HepG2 (cell line): ENCODE measurements at regions not wholly inside any gene's neighbourhood (a gene's known extent, or its start where the extent isn't known, plus 50 kb on each side); places are given as distances from the start of the nearest gene placed in this dataset.

Experiments
- DBP ChIP-seq: sonication (generic); formaldehyde crosslinking; IDR thresholded peaks from 2 replicates; pipeline ENCODE4 v1.4.0; 2020; ENCODE audit warnings: missing genetic modification reagents; ENCODE audit errors: not compliant biosample characterization
- MIER3 ChIP-seq: IDR thresholded peaks from 2 replicates; pipeline ENCODE4 v1.6.1; 2016; ENCODE audit warnings: missing compliant biosample characterization, borderline replicate concordance
- SETDB1 ChIP-seq: sonication (generic); formaldehyde crosslinking; IDR thresholded peaks from 2 replicates; pipeline ENCODE4 v1.5.1; 2020; ENCODE audit warnings: missing genetic modification reagents, mild to moderate bottlenecking, borderline replicate concordance
- SNAPC4 ChIP-seq: sonication (generic); formaldehyde crosslinking; IDR thresholded peaks from 2 replicates; pipeline ENCODE4 v1.4.0; 2020; ENCODE audit warnings: mild to moderate bottlenecking, missing genetic modification reagents
- ZNF513 ChIP-seq: sonication (generic); formaldehyde crosslinking; conservative IDR thresholded peaks from 2 replicates; pipeline ENCODE4 v1.5.0; 2020; ENCODE audit warnings: missing genetic modification reagents
- ZNF749 ChIP-seq: sonication (generic); formaldehyde crosslinking; IDR thresholded peaks from 2 replicates; pipeline ENCODE4 v1.8.0; 2022; ENCODE audit warnings: mild to moderate bottlenecking, missing genetic modification reagents, moderate library complexity, borderline replicate concordance
- TF ChIP-seq, protein P1 (sequence below): sonication (generic); formaldehyde crosslinking; IDR thresholded peaks from 2 replicates; pipeline ENCODE4 v1.5.0; 2020; ENCODE audit warnings: mild to moderate bottlenecking, low read depth, missing genetic modification reagents, borderline replicate concordance

- TF ChIP-seq DBP: no peak
- TF ChIP-seq ZNF749 (CRISPR knock-in tag): no peak
- TF ChIP-seq MIER3 (CRISPR knock-in tag): no peak
- TF ChIP-seq, protein P1, sequence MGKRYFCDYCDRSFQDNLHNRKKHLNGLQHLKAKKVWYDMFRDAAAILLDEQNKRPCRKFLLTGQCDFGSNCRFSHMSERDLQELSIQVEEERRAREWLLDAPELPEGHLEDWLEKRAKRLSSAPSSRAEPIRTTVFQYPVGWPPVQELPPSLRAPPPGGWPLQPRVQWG (CRISPR knock-in tag): no peak
- no peak for TF ChIP-seq SNAPC4 (CRISPR knock-in tag)
- no peak for TF ChIP-seq ZNF513
- TF ChIP-seq SETDB1 (CRISPR knock-in tag): no peak
These were observed 60.8 kb upstream of the TMC3 start (continued) for GRCh38 chr15:81434851-81435250.
